ENCODE measurements at regions not wholly inside any gene's neighbourhood (a gene's known extent, or its start where the extent isn't known, plus 50 kb on each side); places are given as distances from the start of the nearest gene placed in this dataset.

DNA sequence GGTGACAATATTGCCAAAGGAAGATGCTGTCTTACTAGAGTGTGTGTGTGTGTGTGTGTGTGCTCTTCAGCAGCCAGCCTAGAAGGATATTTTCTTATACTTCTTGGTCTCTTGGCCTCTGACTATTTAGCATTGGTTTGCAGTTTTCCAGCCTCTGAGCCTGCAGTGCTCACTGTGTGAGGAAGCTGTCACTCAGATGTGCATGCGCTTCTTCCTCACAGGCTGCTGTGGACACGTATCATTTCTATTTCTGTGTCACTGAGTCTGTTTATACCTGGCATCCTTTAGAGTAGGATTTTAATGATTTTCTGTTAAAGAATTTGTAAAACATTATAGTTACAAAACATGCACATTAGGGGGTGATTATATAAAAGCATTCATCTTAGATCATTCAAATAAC is 83.3 kb downstream of the ALDH8A1 start:
- 97% methylated on average over 2 of the region's 2 CpGs for WGBS (ENCODE audit: missing lambda C conversion rate)
- no peak for FAIRE-seq
- no peak for TF ChIP-seq NR3C1 (IDR thresholded peaks at IDR 0.05)
- TF ChIP-seq, protein P1, sequence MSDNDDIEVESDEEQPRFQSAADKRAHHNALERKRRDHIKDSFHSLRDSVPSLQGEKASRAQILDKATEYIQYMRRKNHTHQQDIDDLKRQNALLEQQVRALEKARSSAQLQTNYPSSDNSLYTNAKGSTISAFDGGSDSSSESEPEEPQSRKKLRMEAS (IDR thresholded peaks at IDR 0.05) = no peak
- no peak for TF ChIP-seq MAFK (IDR thresholded peaks at IDR 0.05; ENCODE audit: partially characterized antibody)
- TF ChIP-seq ZNF302 (CRISPR knock-in tag; IDR thresholded peaks at IDR 0.05) = no peak
- no peak for TF ChIP-seq RARB (CRISPR knock-in tag; IDR thresholded peaks at IDR 0.05)
- TF ChIP-seq FOSB (CRISPR knock-in tag; IDR thresholded peaks at IDR 0.05) = no peak
- TF ChIP-seq, protein P2, sequence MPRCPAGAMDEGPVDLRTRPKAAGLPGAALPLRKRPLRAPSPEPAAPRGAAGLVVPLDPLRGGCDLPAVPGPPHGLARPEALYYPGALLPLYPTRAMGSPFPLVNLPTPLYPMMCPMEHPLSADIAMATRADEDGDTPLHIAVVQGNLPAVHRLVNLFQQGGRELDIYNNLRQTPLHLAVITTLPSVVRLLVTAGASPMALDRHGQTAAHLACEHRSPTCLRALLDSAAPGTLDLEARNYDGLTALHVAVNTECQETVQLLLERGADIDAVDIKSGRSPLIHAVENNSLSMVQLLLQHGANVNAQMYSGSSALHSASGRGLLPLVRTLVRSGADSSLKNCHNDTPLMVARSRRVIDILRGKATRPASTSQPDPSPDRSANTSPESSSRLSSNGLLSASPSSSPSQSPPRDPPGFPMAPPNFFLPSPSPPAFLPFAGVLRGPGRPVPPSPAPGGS (IDR thresholded peaks at IDR 0.05) = no peak
- TF ChIP-seq HOXA7 (CRISPR knock-in tag; IDR thresholded peaks at IDR 0.05) = no peak
- TF ChIP-seq, protein P3, sequence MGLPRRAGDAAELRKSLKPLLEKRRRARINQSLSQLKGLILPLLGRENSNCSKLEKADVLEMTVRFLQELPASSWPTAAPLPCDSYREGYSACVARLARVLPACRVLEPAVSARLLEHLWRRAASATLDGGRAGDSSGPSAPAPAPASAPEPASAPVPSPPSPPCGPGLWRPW (IDR thresholded peaks at IDR 0.05) = no peak
- TF ChIP-seq KDM1A (IDR thresholded peaks at IDR 0.05; ENCODE audit: low read depth) = no peak
- TF ChIP-seq RFX5 (IDR thresholded peaks at IDR 0.05) = no peak
- TF ChIP-seq EP300 (IDR thresholded peaks at IDR 0.05) = no peak
- TF ChIP-seq, protein P4, sequence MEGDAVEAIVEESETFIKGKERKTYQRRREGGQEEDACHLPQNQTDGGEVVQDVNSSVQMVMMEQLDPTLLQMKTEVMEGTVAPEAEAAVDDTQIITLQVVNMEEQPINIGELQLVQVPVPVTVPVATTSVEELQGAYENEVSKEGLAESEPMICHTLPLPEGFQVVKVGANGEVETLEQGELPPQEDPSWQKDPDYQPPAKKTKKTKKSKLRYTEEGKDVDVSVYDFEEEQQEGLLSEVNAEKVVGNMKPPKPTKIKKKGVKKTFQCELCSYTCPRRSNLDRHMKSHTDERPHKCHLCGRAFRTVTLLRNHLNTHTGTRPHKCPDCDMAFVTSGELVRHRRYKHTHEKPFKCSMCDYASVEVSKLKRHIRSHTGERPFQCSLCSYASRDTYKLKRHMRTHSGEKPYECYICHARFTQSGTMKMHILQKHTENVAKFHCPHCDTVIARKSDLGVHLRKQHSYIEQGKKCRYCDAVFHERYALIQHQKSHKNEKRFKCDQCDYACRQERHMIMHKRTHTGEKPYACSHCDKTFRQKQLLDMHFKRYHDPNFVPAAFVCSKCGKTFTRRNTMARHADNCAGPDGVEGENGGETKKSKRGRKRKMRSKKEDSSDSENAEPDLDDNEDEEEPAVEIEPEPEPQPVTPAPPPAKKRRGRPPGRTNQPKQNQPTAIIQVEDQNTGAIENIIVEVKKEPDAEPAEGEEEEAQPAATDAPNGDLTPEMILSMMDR (IDR thresholded peaks at IDR 0.05) = no peak
- no peak for TF ChIP-seq PHF8 (IDR thresholded peaks at IDR 0.05; ENCODE audit: borderline replicate concordance, low read depth)
- no peak for TF ChIP-seq FOXS1 (CRISPR knock-in tag; IDR thresholded peaks at IDR 0.05)
- TF ChIP-seq SREBF2 (IDR thresholded peaks at IDR 0.05) = no peak
- no peak for TF ChIP-seq RCOR1 (IDR thresholded peaks at IDR 0.05; ENCODE audit: low read depth, low read length)
- no peak for TF ChIP-seq ZFP36 (IDR thresholded peaks at IDR 0.05; ENCODE audit: borderline replicate concordance, partially characterized antibody)
- TF ChIP-seq, protein P5, sequence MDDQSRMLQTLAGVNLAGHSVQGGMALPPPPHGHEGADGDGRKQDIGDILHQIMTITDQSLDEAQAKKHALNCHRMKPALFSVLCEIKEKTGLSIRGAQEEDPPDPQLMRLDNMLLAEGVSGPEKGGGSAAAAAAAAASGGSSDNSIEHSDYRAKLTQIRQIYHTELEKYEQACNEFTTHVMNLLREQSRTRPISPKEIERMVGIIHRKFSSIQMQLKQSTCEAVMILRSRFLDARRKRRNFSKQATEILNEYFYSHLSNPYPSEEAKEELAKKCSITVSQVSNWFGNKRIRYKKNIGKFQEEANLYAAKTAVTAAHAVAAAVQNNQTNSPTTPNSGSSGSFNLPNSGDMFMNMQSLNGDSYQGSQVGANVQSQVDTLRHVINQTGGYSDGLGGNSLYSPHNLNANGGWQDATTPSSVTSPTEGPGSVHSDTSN (IDR thresholded peaks at IDR 0.05) = no peak

DNA sequence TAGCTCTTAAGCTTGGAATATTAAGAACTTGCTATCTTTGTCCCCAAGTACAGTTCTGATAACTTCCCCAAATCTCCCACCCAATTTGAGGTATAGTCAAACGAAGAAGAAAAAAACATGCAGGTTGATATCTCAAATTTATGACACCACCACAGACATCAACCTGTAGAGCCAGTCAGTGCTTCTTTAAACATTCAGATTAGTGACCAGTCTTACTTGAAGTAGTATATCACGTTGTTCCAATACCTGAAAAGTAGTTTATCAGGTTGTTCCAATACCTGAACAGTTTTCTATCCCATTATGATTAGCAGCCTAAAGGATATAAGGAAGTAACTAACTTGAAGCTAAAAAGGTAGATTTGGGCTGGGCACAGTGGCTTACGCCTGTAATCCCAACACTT is 85.3 kb downstream of the ALDH8A1 start:
- no peak overlapping the region for H3K4me3 ChIP-seq
- no peak overlapping the region; a peak in 1 of 6 replicates for H3K27ac ChIP-seq
- H3K4me2 ChIP-seq = no peak overlapping the region
- 76% methylated on average over 3 of the region's 3 CpGs for WGBS (ENCODE audit: missing lambda C conversion rate)
- POLR2A ChIA-PET = no interaction called here
- no peak for ATAC-seq
- no peaks in the 10 kb centered on the region for H3K9me3 ChIP-seq
- CTCF ChIA-PET = interaction anchor here (1.0 to 2.1 kb wide), 2 partner anchors 18 kb away, joined by 4 to 6 read pairs; no protein-coding TSS in a partner anchor
- no peak for FAIRE-seq
- H3K4me1 ChIP-seq = peaks cover 9% of the 10 kb centered on the region; the same call in 1 of the 3 replicates
- DNase-seq (ENCODE audit: low read depth in 1 of 2, low spot score in 1 of 2) = no peak
- TF ChIP-seq MYC (IDR thresholded peaks at IDR 0.05; ENCODE audit: borderline replicate concordance, low read length) (no peak), HOXB13 (CRISPR knock-in tag; IDR thresholded peaks at IDR 0.05; ENCODE audit: low read depth) (no peak), ZFP36 (IDR thresholded peaks at IDR 0.05; ENCODE audit: borderline replicate concordance, partially characterized antibody) (no peak), RAD21 (conservative IDR thresholded peaks at IDR 0.05 in 1 of 2, IDR thresholded peaks at IDR 0.05 in 1 of 2) (no peak), FOSL2 (IDR thresholded peaks at IDR 0.05) (no peak), FOSL2 (CRISPR knock-in tag; IDR thresholded peaks at IDR 0.05) (no peak), TFCP2L1 (CRISPR knock-in tag; IDR thresholded peaks at IDR 0.05) (no peak), CBX2 (IDR thresholded peaks at IDR 0.05; ENCODE audit: borderline replicate concordance, low read depth) (no peak), POLR2A (IDR thresholded peaks at IDR 0.05; ENCODE audit: low read length) (no peak), NPAS2 (CRISPR knock-in tag; IDR thresholded peaks at IDR 0.05; ENCODE audit: borderline replicate concordance) (no peak), BHLHE40 (IDR thresholded peaks at IDR 0.05; ENCODE audit: low read depth, low read length) (no peak), EHF (CRISPR knock-in tag; IDR thresholded peaks at IDR 0.05) (no peak), FOSB (CRISPR knock-in tag; IDR thresholded peaks at IDR 0.05) (no peak), FOXS1 (CRISPR knock-in tag; IDR thresholded peaks at IDR 0.05) (no peak)
- TF ChIP-seq, protein P6, sequence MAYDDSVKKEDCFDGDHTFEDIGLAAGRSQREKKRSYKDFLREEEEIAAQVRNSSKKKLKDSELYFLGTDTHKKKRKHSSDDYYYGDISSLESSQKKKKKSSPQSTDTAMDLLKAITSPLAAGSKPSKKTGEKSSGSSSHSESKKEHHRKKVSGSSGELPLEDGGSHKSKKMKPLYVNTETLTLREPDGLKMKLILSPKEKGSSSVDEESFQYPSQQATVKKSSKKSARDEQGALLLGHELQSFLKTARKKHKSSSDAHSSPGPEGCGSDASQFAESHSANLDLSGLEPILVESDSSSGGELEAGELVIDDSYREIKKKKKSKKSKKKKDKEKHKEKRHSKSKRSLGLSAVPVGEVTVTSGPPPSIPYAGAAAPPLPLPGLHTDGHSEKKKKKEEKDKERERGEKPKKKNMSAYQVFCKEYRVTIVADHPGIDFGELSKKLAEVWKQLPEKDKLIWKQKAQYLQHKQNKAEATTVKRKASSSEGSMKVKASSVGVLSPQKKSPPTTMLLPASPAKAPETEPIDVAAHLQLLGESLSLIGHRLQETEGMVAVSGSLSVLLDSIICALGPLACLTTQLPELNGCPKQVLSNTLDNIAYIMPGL (CRISPR knock-in tag; IDR thresholded peaks at IDR 0.05; ENCODE audit: borderline replicate concordance) = no peak

More for the DNA sequence above, 83.3 kb downstream of the ALDH8A1 start:
- no peak overlapping the region for H3K4me3 ChIP-seq
- no peak overlapping the region for H3K27ac ChIP-seq
- H3K4me2 ChIP-seq = no peak overlapping the region
- CTCF ChIA-PET = no interaction called here
- ATAC-seq (no peak), DNase-seq (ENCODE audit: low read depth in 1 of 2, low spot score in 1 of 2) (no peak)
- H3K4me1 ChIP-seq = peaks cover 9% of the 10 kb centered on the region; the same call in 1 of the 3 replicates
- POLR2A ChIA-PET = no interaction called here
- H3K9me3 ChIP-seq = no peaks in the 10 kb centered on the region
